GM12891 (cell line): ENCODE measurements at regions not wholly inside any gene's neighbourhood (a gene's known extent, or its start where the extent isn't known, plus 50 kb on each side); places are given as distances from the start of the nearest gene placed in this dataset.

Experiments used
- PAX5 ChIP-seq: IDR thresholded peaks from 2 replicates; pipeline ENCODE4 v1.6.1; 2011; ENCODE audit warnings: low read length, moderate library complexity, mild to moderate bottlenecking; ENCODE audit not compliant: insufficient read depth, severe bottlenecking
- POLR2A ChIP-seq: IDR thresholded peaks from 2 replicates; pipeline ENCODE4 v1.6.1; 2011; ENCODE audit warnings: low read depth, low read length, control low read depth
- POLR2AphosphoS5 ChIP-seq: IDR thresholded peaks from 2 replicates; pipeline ENCODE4 v1.6.1; 2011; ENCODE audit warnings: low read depth, low read length, control low read depth
- TAF1 ChIP-seq: IDR thresholded peaks from 2 replicates; pipeline ENCODE4 v1.6.1; 2011; ENCODE audit warnings: low read depth, low read length, control low read depth

DNA sequence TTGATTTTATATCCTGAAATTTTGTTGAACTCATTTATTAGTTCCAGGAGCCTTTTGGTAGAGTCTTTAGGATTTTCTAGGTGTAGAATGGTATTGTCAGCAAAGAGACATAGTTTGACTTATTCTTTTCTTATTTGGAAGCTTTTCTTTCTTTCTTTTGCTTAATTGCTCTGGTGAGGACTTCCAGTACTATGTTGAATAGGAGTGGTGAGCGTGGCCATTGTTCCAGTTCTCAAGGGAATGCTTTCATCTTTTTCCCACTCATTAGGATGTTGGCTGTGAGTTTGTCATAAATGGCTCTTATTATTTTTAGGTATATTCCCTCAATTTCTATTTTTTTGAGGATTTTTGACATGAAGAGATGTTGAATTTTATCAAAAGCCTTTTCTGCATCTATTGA lies 182.2 kb upstream of the SPRY2 start:
- TF ChIP-seq PAX5: no peak
- no peak for TF ChIP-seq POLR2A
- TF ChIP-seq POLR2AphosphoS5: no peak
- TF ChIP-seq TAF1: no peak
